ENCODE measurements at regions not wholly inside any gene's neighbourhood (a gene's known extent, or its start where the extent isn't known, plus 50 kb on each side); places are given as distances from the start of the nearest gene placed in this dataset.
"Not testable (repeated sequence)": the region's sequence is repeated elsewhere in the genome, so short reads cannot be mapped to it uniquely, and the experiment has no call there.

- no peak for DNase-seq (ENCODE audit: low read depth in 2 of 2)
Observed at GRCh38 chr9:38128752-38129270, 59.8 kb upstream of the SHB start.

GRCh38 chr9:38127271-38127839 is 58.3 kb upstream of the SHB start:
- no peak for DNase-seq (ENCODE audit: low read depth in 2 of 2)

GRCh38 chr9:38126730-38127129 is 57.7 kb upstream of the SHB start:
- DNase-seq (ENCODE audit: low read depth in 2 of 2): no peak

- DNase-seq (ENCODE audit: low read depth in 2 of 2): no peak
Observed at GRCh38 chr9:38125889-38126288, 56.9 kb upstream of the SHB start.

- not testable (repeated sequence) for DNase-seq (ENCODE audit: low read depth in 2 of 2)
Observed at GRCh38 chr9:38123359-38123758, 54.3 kb upstream of the SHB start.

GRCh38 chr9:38120961-38121360 is 51.9 kb upstream of the SHB start:
- DNase-seq (ENCODE audit: low read depth in 2 of 2): no peak

- DNase-seq (ENCODE audit: low read depth in 2 of 2): no peak
Observed at GRCh38 chr9:38119560-38120236, 50.7 kb upstream of the SHB start.

- no peak for DNase-seq (ENCODE audit: low read depth in 2 of 2)
Observed at GRCh38 chr9:38118862-38119438, 49.9 kb upstream of the SHB start.

All from fibroblast of skin of left biceps (primary cell).